B cell (primary cell): ENCODE measurements at regions not wholly inside any gene's neighbourhood (a gene's known extent, or its start where the extent isn't known, plus 50 kb on each side); places are given as distances from the start of the nearest gene placed in this dataset.

Experiments
- ATAC-seq: fragments of 200-7000 bp; cut with Tn5 transposase; one replicate; pipeline ENCODE4 v1.10.0; 2021; ENCODE audit warnings: low read depth, mild to moderate bottlenecking, moderate number of reproducible peaks, moderate library complexity
- CTCF ChIA-PET: fragments of 350-600 bp; sonication (Branson Sonifier 250); formaldehyde crosslinking; loops from one replicate; lab custom pipeline; 2021; ENCODE audit warnings: antibody characterized with exemption, inconsistent platforms; lab: Charles Lee
- POLR2A ChIA-PET: fragments of 350-600 bp; sonication (Branson Sonifier 250); formaldehyde crosslinking; loops from one replicate; lab custom pipeline; 2021; ENCODE audit warnings: antibody characterized with exemption; lab: Charles Lee
- DNase-seq: peaks from one replicate; pipeline ENCODE4 v3.0.0; 2013
- H2AFZ ChIP-seq: 2 replicates; pipeline ENCODE4 v1.6.1; 2012; ENCODE audit warnings: mild to moderate bottlenecking, low read depth, low read length; ENCODE audit not compliant: insufficient read depth, poor library complexity, severe bottlenecking
- H3K27ac ChIP-seq, 2 donors: 1 replicate in 1 of 2; 2 replicates in 1 of 2; pipeline ENCODE4 v1.5.1; 2012 to 2013; ENCODE audit warnings: low read length in 2 of 2, mild to moderate bottlenecking in 2 of 2, moderate library complexity in 1 of 2
- H3K27me3 ChIP-seq, 4 experiments: fragments of 200-600 bp in 1 of 4; sonication (generic) in 1 of 4; replicated peaks in 1 of 4; 1 replicate in 2 of 4; 2 replicates in 2 of 4; pipeline versions ENCODE4 v1.6.1 to v1.7.0; 2013 to 2016; ENCODE audit warnings: low read length in 3 of 4, mild to moderate bottlenecking in 2 of 4, mixed read lengths in 1 of 4, moderate library complexity in 1 of 4; ENCODE audit not compliant: insufficient read depth in 4 of 4, control insufficient read depth in 3 of 4; ENCODE audit errors: control extremely low read depth in 1 of 4
- H3K36me3 ChIP-seq, 2 experiments: replicated peaks in 1 of 2; 1 replicate in 1 of 2; 2 replicates in 1 of 2; pipeline versions ENCODE4 v1.6.1 to v1.7.1; 2013; ENCODE audit warnings: low read length in 1 of 2; ENCODE audit not compliant: insufficient read depth in 2 of 2, control insufficient read depth in 1 of 2; ENCODE audit errors: control extremely low read depth in 1 of 2, extremely low read depth in 1 of 2
- H3K4me1 ChIP-seq, 2 donors: fragments of 200-600 bp in 1 of 2; sonication (generic) in 1 of 2; 1 replicate in 1 of 2; 2 replicates in 1 of 2; pipeline versions ENCODE4 v1.5.1 to v1.6.1; 2013 to 2017; ENCODE audit warnings: low read length in 2 of 2; ENCODE audit not compliant: control insufficient read depth in 2 of 2, insufficient read depth in 2 of 2
- H3K4me2 ChIP-seq: replicated peaks from 2 replicates; pipeline ENCODE3; 2012; ENCODE audit warnings: mild to moderate bottlenecking, low read depth, low read length; ENCODE audit not compliant: poor library complexity, severe bottlenecking
- H3K4me3 ChIP-seq, 5 experiments: fragments of 200-600 bp in 1 of 5; sonication (generic) in 1 of 5; 1 replicate in 3 of 5; 2 replicates in 2 of 5; pipeline versions ENCODE4 v1.5.1 to v1.7.0; 2011 to 2016; ENCODE audit warnings: low read length in 4 of 5, mild to moderate bottlenecking in 4 of 5, low read depth in 2 of 5, control low read depth in 1 of 5, moderate library complexity in 1 of 5; ENCODE audit not compliant: insufficient read depth in 1 of 5; ENCODE audit errors: control extremely low read depth in 1 of 5, extremely low read depth in 1 of 5
- H3K79me2 ChIP-seq: fragments of 200-600 bp; sonication (generic); one replicate; pipeline ENCODE4 v1.6.0; 2016; ENCODE audit warnings: low read length; ENCODE audit not compliant: control insufficient read depth, insufficient read depth
- H3K9ac ChIP-seq: fragments of 200-600 bp; sonication (generic); 2 replicates; pipeline ENCODE4 v1.6.1; 2017; ENCODE audit warnings: mild to moderate bottlenecking, low read length, moderate library complexity
- H3K9me3 ChIP-seq, 3 donors: one replicate each; pipeline versions ENCODE4 v1.6.1 to v1.7.1; 2013; ENCODE audit warnings: low read length in 2 of 3; ENCODE audit not compliant: control insufficient read depth in 2 of 3, insufficient read depth in 1 of 3; ENCODE audit errors: control extremely low read depth in 1 of 3
- H4K20me1 ChIP-seq: 2 replicates; pipeline ENCODE4 v1.6.0; 2012; ENCODE audit warnings: mild to moderate bottlenecking, low read length; ENCODE audit not compliant: insufficient read depth, control insufficient read depth, poor library complexity, severe bottlenecking
- H3K27ac Mint-ChIP-seq: one replicate; pipeline ENCODE4 v1.8.0; 2021; ENCODE audit warnings: mixed read lengths
- H3K27me3 Mint-ChIP-seq: one replicate; pipeline ENCODE4 v1.8.0; 2021; ENCODE audit warnings: mixed read lengths
- H3K4me1 Mint-ChIP-seq: one replicate; pipeline ENCODE4 v1.8.0; 2021; ENCODE audit warnings: mixed read lengths
- H3K4me3 Mint-ChIP-seq: one replicate; pipeline ENCODE4 v1.8.0; 2021; ENCODE audit warnings: mixed read lengths
- H3K9me3 Mint-ChIP-seq: one replicate; pipeline ENCODE4 v1.8.0; 2022; ENCODE audit warnings: mixed read lengths; ENCODE audit not compliant: insufficient read depth
- EZH2 ChIP-seq: IDR thresholded peaks from 2 replicates; pipeline ENCODE4 v1.6.1; 2012; ENCODE audit warnings: borderline replicate concordance, low read depth, mild to moderate bottlenecking, moderate library complexity, low read length; ENCODE audit not compliant: insufficient read depth, poor library complexity, severe bottlenecking
- WGBS: methylation state at CpG from one replicate; pipeline ENCODE4 v1.1.5; 2013; ENCODE audit warnings: missing lambda C conversion rate; ENCODE audit not compliant: insufficient coverage; 5-methylcytosine and 5-hydroxymethylcytosine counted together
- intact Hi-C: fragments of 100-400 bp; cut with micrococcal nuclease; formaldehyde crosslinking; loops from one replicate; pipeline ENCODE4 v1.10.0; 2022
- TF ChIP-seq, protein P1 (sequence below): fragments of 200-600 bp; IDR thresholded peaks from one replicate; pipeline ENCODE4 v1.8.0; 2022; ENCODE audit warnings: antibody characterized with exemption, mild to moderate bottlenecking

DNA sequence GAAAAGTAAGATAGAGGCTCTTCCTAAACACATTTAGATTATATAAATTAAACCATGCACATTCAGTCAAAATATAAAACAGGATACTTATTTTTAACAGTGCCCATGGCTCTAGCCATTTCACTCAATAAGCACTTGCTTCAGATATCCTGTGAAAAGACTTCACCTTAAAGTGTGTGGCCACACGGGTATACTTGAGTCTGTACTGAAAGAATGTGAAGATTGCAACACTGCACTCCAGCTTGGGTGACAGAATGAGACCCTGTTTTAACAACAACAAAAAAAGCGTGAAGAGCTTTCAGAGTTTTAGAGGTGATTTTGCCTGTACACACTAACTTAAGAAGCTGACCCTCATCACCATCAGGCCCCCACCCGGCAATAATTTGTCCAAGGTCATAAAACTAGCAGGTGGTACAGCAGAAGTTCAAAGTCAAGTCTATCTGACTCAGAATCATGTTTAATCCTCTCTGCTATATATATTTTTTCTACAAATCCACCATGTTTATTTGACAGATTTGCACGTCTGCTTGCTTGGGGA is 203.5 kb upstream of the GUCY1A2 start:
- no peak overlapping the region for H3K27ac Mint-ChIP-seq
- DNase-seq (no peak), ATAC-seq (no peak)
- Histone ChIP-seq H3K4me3 (no peak overlapping the region), H3K79me2 (no peaks in the 10 kb centered on the region), H4K20me1 (no peaks in the 10 kb centered on the region), H3K27me3 (no peaks in the 10 kb centered on the region), H3K9ac (no peak overlapping the region), H3K36me3 (no peaks in the 10 kb centered on the region), H3K27ac (no peak overlapping the region), H3K4me1 (no peaks in the 10 kb centered on the region), H3K4me2 (no peak overlapping the region), H3K9me3 (no peaks in the 10 kb centered on the region), H2AFZ (no peak overlapping the region)
- H3K9me3 Mint-ChIP-seq, result no peaks in the 10 kb centered on the region
- intact Hi-C loops, result no loop called here
- H3K4me3 Mint-ChIP-seq, result no peak overlapping the region
- TF ChIP-seq EZH2, result no peak
- ChIA-PET CTCF (no interaction called here), POLR2A (no interaction called here)
- 100% methylated on average over 1 of the region's 4 CpGs for WGBS
- H3K27me3 Mint-ChIP-seq, result no peaks in the 10 kb centered on the region
- H3K4me1 Mint-ChIP-seq, result no peaks in the 10 kb centered on the region

DNA sequence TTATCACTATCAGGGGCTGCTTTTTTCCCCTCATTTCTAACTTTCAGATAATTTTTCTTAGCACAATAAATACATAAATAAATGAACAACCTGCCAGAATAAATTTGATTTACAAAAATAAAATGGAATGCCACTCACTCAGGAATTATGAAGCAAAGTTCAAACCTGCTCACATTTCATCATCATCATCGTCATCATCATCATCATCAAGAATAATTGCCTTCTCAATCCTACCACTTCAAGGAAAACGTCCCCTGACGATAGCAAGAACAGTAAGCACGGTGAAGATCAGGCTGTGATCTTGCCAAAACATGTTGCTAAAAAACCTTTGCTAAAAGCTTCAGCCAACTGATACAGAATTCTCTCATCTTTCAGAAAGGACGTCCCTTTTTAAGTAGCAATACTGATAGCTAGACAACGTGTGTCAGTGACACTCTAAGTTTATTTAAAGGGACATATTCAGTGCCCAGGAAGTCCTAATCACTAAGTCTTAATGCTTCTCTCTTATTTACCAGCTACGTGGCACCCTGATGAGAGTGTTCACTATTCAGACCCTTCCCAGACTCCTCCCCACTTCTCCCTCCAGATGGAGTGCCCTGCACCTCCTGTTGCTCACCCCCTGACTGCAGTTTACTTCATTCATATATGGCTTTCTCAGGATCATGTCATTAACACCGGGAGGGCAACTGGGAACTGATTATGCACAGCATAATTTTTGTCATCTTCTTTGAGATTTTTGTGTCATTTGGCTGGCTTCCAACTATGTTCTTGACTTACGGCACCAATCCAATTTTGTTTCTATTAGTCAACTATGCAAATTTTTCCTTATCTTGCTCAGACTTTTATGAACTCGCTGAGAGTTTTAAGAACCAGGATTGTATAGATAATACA is 200.1 kb upstream of the GUCY1A2 start:
- CTCF ChIA-PET, result no interaction called here
- intact Hi-C loops, result no loop called here

More for the DNA sequence above, 200.1 kb upstream of the GUCY1A2 start:
- DNase-seq (no peak), ATAC-seq (no peak)
- Mint-ChIP-seq H3K4me3 (no peak overlapping the region), H3K4me1 (no peaks in the 10 kb centered on the region), H3K27ac (no peak overlapping the region), H3K27me3 (no peaks in the 10 kb centered on the region), H3K9me3 (no peaks in the 10 kb centered on the region)
- TF ChIP-seq EZH2, result no peak
- TF ChIP-seq, protein P1, sequence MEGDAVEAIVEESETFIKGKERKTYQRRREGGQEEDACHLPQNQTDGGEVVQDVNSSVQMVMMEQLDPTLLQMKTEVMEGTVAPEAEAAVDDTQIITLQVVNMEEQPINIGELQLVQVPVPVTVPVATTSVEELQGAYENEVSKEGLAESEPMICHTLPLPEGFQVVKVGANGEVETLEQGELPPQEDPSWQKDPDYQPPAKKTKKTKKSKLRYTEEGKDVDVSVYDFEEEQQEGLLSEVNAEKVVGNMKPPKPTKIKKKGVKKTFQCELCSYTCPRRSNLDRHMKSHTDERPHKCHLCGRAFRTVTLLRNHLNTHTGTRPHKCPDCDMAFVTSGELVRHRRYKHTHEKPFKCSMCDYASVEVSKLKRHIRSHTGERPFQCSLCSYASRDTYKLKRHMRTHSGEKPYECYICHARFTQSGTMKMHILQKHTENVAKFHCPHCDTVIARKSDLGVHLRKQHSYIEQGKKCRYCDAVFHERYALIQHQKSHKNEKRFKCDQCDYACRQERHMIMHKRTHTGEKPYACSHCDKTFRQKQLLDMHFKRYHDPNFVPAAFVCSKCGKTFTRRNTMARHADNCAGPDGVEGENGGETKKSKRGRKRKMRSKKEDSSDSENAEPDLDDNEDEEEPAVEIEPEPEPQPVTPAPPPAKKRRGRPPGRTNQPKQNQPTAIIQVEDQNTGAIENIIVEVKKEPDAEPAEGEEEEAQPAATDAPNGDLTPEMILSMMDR, result no peak
- H3K9me3 ChIP-seq, result no peaks in the 10 kb centered on the region
- H2AFZ ChIP-seq, result no peak overlapping the region
- H3K4me2 ChIP-seq, result no peak overlapping the region
- no peak overlapping the region for H3K4me3 ChIP-seq
- H3K9ac ChIP-seq, result no peak overlapping the region
- 69% methylated on average over 7 of the region's 10 CpGs for WGBS
- POLR2A ChIA-PET, result no interaction called here
- H3K27me3 ChIP-seq, result no peaks in the 10 kb centered on the region
- H4K20me1 ChIP-seq, result no peaks in the 10 kb centered on the region
- H3K79me2 ChIP-seq, result no peaks in the 10 kb centered on the region
- H3K36me3 ChIP-seq, result no peaks in the 10 kb centered on the region
- no peaks in the 10 kb centered on the region for H3K4me1 ChIP-seq
- no peak overlapping the region for H3K27ac ChIP-seq
